ENCODE measurements at regions not wholly inside any gene's neighbourhood (a gene's known extent, or its start where the extent isn't known, plus 50 kb on each side); places are given as distances from the start of the nearest gene placed in this dataset.
A peak's percentile ranks its signal among the peaks of the same experiment; 100 is the strongest.

GRCh38 chr3:13174011-13174802 lies 101.0 kb upstream of the IQSEC1 start:
- DNase-seq: no peak

GRCh38 chr3:13173186-13173585 lies 100.0 kb upstream of the IQSEC1 start:
- DNase-seq: no peak

DNA sequence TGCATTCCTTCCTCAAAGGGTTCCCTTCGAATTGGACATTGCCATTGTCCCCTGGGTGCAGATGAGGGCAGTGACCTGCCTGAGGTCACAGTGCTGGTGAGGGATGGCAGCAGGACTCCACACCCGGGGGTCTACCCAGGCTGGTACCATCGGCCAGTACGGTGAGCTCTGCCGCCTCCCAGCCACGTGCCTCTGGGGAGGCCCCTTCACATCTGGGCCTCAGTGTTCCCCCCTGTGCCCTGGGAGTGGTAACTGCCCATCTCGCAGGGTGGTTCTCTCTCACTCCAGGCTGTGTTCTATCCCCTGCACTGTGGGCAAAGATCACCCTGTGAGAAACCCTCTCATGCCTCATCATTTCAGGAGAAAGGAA lies 99.4 kb upstream of the IQSEC1 start:
- no peak for DNase-seq

DNA sequence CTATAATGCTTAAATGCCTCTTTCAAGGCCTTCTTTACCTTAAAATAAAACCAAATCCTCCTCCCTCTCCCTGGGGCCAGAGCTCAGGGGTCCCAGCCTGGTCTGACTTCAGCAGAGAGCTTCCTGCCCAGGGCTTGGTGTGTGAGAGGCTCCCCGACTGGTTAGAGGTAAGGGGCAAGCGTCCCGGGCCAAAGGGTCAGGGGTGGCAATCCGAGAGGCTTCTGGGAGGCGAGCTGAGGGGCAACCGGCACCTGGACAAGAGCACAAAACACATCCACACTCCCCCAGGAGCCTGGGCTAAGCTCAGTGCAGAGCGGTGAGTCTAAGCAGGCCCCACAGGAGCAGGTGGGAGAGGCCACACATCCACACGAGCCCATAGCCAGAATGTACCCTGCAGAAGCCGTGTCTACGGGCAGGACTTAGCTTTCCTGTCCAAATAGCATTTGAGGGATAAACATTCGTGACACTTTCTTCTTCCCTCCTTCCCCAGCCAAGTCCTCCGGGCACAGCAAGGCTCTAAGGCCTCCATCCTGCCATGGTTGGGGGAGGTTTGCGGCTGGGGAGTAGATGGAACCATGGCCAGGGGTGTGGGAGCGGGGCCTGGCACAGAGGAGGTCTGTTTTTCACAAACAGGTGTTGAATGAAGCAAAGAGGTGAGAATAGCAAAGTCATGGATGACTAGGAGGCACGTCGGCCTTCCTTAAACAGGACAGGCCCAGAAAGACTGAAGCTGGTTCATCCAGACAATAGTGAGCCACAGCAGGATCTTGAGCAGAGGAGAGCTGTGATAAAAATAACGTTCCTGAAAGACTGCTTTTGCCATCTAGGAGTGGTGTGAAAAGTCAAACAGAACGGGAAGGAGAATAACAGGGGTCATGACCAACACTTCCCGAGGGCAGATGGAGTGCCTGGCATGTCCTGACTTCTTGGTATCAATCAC lies 98.7 kb upstream of the IQSEC1 start:
- DNase-seq: no peak

GRCh38 chr3:13170317-13170716 lies 97.1 kb upstream of the IQSEC1 start:
- DNase-seq: no peak

DNA sequence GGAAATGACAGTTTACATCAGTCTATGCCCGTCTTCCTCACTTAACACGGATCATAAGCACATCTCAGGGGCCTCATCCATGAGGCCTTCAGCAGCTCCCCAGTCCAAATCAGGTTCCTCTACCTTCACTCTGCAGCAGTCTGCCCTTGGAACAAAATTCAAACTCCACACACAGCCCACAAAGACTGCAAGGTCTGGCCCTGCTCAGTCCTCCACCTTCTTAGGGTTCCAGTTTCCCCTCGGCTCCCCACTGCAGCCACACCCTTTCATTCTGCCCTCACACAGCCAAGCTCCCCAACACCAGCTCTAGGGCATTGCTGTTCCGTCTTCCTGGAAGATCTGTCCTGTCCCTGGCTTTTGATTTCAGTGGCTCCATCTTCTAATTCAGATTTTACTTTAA lies 95.2 kb upstream of the IQSEC1 start:
- DNase-seq: no peak

DNA sequence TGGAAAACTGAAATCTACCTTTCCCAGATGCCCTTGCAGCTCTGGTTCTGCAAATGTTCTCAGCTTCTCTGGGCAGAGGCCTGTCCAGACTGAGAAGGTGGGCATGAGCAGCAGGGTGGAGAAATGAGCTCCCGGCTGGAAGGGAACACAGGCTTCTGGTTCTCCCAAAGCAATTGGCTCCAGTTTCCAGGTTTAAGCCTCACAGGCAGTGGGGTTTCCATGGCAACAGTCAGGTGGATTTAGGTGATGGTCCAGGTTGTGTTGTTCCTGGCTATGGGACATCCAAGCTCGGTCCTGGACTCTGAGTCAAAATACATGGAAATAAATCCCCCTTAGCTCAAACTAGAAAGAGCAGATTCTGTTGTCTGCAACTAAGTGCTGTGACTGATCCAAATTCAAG lies 94.6 kb upstream of the IQSEC1 start:
- DNase-seq: no peak

GRCh38 chr3:13167064-13167743 lies 94.0 kb upstream of the IQSEC1 start:
- no peak for DNase-seq

- DNase-seq: no peak
These were observed 93.2 kb upstream of the IQSEC1 start for GRCh38 chr3:13166243-13167063.

GRCh38 chr3:13165576-13165975 lies 92.3 kb upstream of the IQSEC1 start:
- no peak for DNase-seq

GRCh38 chr3:13164893-13165492 lies 91.8 kb upstream of the IQSEC1 start:
- no peak for DNase-seq

GRCh38 chr3:13163848-13164382 lies 90.7 kb upstream of the IQSEC1 start:
- no peak for DNase-seq

GRCh38 chr3:13162549-13163320 lies 89.5 kb upstream of the IQSEC1 start:
- DNase-seq: no peak

DNA sequence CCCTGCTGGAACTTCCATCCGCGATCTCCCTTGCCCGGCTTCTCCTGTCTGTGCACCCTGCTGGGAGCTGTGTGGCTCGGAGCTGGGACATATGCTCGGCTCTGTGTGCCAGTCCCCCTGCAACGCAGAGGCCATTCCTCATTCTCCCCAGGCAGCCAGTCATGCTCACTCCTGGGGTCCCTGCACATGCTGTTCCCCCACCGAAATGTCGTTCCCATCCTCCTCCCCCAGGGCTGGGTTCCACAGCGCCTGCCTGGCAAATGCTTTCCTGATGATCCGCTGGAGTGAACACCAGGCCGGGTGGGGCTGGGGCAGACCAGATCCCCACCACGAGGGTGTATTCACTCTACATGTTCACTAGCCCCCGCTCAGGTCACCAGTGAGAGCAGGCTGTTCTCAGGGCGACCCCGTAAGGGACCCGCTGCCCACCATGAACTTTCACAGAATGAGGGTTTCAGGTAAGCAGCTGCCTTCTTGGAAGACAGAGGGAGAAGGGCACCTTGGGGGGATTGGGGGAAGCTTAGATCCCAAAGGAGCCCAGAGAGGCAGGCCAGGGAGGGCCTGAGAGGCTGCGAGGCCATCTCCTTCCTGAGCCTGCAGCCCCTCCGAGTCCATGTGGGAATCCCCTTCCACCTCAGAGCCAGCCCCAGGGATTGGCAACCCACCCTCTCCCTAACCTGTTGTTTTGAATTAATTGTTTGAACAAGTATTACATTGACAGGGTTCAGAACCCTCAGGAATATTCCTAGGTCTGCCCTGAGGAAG lies 88.7 kb upstream of the IQSEC1 start:
- no peak for DNase-seq

DNA sequence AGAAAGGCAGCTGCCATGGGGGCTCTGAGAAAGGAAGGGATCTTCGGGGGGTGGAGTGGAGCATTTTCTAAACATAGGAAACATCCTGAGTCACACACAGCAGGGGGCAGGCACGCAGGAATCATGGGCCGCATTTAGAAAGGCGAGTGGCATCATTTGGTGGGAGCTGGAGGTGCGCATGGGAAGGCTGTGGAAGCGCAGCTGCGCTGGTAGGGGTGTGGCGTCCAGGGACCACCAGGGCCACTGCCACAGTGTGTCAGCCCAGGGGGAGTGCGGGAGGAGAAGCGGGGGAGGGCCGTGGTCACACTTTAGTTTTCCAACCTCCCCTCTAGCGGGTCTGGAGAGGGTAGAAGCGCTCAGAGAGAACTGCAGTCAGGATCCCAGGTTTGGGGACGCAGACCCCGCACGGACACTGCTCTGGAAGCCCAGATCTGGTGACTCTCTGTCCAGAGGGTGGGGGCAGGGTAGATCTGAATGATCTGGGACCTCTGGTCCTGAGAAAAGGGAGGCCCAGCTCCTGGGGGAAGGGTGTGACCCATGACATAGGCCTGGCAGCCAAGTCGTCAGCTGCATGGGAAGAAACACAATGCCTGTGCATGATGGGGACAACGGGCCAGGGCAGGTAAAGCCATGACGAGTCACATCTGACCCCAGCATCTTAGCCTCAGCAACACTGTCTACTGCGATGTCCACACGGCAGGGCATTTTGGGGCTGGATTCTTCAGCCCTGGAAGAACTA lies 88.0 kb upstream of the IQSEC1 start:
- peak in 2 of 56 donors; percentile 18 to 20 for DNase-seq

- no peak for DNase-seq
These were observed 87.4 kb upstream of the IQSEC1 start for GRCh38 chr3:13160619-13161018.

- DNase-seq: no peak
These were observed 86.7 kb upstream of the IQSEC1 start for GRCh38 chr3:13159890-13160289.

DNA sequence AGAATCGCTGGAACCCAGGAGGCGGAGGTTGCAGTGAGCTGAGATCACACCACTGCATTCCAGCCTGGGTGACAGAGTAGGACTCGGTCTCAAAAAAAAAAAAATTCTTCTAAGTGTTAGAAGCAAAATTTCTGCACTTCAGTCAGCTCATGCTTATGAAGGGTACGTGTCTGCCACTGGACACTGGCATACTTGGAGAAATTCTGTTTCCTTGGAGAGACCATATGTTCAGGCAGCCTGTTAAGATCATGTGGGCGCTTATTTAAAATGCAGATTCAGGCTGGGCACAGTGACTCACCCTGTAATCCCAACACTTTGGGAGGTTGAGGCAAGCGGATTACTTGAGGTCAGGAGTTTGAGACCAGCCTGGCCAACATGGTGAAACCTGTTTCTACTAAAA lies 85.6 kb upstream of the IQSEC1 start:
- DNase-seq: no peak
